IPS-15b (cell line): ENCODE measurements at regions not wholly inside any gene's neighbourhood (a gene's known extent, or its start where the extent isn't known, plus 50 kb on each side); places are given as distances from the start of the nearest gene placed in this dataset.

ENCODE experiments used
- H3K27me3 ChIP-seq: one replicate; pipeline ENCODE4 v1.6.1; 2013; ENCODE audit warnings: low read length; ENCODE audit not compliant: control insufficient read depth, insufficient read depth
- H3K36me3 ChIP-seq: one replicate; pipeline ENCODE4 v1.6.1; 2013; ENCODE audit warnings: low read length; ENCODE audit not compliant: control insufficient read depth, insufficient read depth
- H3K4me1 ChIP-seq: one replicate; pipeline ENCODE4 v1.6.1; 2013; ENCODE audit warnings: mild to moderate bottlenecking, low read length; ENCODE audit not compliant: control insufficient read depth, insufficient read depth
- H3K4me3 ChIP-seq: one replicate; pipeline ENCODE4 v1.5.1; 2013; ENCODE audit warnings: low read depth, low read length
- H3K9ac ChIP-seq: one replicate; pipeline ENCODE4 v1.6.1; 2013; ENCODE audit warnings: low read depth, mild to moderate bottlenecking, low read length
- H3K9me3 ChIP-seq: one replicate; pipeline ENCODE4 v1.6.1; 2013; ENCODE audit warnings: mild to moderate bottlenecking, low read length; ENCODE audit not compliant: control insufficient read depth, insufficient read depth

- H3K4me1 ChIP-seq: no peaks in the 10 kb centered on the region
- no peaks in the 10 kb centered on the region for H3K27me3 ChIP-seq
- no peaks in the 10 kb centered on the region for H3K9me3 ChIP-seq
- no peak overlapping the region for H3K9ac ChIP-seq
- no peaks in the 10 kb centered on the region for H3K36me3 ChIP-seq
- no peak overlapping the region for H3K4me3 ChIP-seq
These were observed 468.0 kb upstream of the PKDCC start for GRCh38 chr2:41579806-41580205.

DNA sequence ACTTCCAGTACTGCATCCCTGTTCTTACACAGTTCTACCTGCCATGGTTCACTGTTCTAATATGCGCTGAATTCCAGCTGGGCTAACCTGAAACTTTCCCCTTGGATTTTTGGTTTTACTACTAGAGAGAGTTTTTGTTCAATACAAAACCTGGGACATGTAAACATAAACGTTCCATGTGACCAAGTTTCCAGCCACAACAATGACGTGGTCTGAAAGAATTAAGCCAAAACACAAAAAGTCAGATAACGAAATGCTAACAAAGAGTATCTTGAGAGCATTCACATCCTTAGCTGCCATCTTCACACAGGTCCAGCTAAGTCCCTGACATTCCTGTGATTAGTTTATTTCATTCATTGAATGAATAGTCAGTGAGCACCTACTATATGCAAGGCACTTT, 467.0 kb upstream of the PKDCC start:
- Histone ChIP-seq H3K27me3 (no peaks in the 10 kb centered on the region), H3K9ac (no peak overlapping the region), H3K4me1 (no peaks in the 10 kb centered on the region), H3K36me3 (no peaks in the 10 kb centered on the region), H3K4me3 (no peak overlapping the region), H3K9me3 (no peaks in the 10 kb centered on the region)

DNA sequence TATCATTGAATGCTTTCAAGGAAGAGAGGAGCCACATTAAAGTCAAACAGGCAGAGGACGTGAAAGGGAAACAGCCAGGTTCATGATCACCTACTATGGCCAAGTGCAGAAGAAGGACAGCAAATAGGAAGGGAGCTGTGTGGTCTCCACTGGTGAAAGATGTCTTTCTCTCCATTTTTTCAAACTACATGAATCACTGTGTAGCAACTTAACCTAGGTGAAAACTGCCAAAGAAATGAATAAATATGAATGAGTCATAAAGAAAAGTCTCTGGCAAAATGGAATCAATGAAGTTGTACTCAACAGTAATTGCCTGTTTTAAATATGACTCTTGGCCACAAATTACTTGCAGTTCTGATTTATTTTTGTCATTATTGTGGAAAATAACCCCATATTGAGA, 452.6 kb upstream of the PKDCC start:
- no peaks in the 10 kb centered on the region for H3K9me3 ChIP-seq
- no peak overlapping the region for H3K9ac ChIP-seq
- no peaks in the 10 kb centered on the region for H3K27me3 ChIP-seq
- H3K4me3 ChIP-seq: no peak overlapping the region
- no peaks in the 10 kb centered on the region for H3K36me3 ChIP-seq
- H3K4me1 ChIP-seq: no peaks in the 10 kb centered on the region

DNA sequence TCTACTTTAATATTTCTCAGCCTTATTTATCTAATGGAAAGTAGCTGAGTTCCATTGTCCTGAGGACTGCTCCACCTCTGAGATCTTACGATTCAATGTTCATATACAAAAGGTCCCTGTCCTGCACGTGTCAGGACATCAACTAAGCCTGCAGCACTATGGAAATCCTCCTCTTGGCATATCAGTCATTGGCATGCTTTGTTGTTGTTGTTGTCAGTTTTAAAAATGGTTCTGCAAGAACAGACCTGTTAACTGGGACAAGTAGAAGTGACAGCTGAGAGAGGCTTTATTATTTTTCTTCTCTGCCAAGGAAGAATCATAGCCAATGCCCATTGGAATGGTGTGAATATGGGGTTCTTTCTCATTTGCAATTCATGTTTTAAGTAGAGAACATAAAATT, 450.1 kb upstream of the PKDCC start:
- H3K9me3 ChIP-seq: no peaks in the 10 kb centered on the region
- no peak overlapping the region for H3K4me3 ChIP-seq
- no peaks in the 10 kb centered on the region for H3K27me3 ChIP-seq
- no peaks in the 10 kb centered on the region for H3K36me3 ChIP-seq
- no peak overlapping the region for H3K9ac ChIP-seq
- no peaks in the 10 kb centered on the region for H3K4me1 ChIP-seq

DNA sequence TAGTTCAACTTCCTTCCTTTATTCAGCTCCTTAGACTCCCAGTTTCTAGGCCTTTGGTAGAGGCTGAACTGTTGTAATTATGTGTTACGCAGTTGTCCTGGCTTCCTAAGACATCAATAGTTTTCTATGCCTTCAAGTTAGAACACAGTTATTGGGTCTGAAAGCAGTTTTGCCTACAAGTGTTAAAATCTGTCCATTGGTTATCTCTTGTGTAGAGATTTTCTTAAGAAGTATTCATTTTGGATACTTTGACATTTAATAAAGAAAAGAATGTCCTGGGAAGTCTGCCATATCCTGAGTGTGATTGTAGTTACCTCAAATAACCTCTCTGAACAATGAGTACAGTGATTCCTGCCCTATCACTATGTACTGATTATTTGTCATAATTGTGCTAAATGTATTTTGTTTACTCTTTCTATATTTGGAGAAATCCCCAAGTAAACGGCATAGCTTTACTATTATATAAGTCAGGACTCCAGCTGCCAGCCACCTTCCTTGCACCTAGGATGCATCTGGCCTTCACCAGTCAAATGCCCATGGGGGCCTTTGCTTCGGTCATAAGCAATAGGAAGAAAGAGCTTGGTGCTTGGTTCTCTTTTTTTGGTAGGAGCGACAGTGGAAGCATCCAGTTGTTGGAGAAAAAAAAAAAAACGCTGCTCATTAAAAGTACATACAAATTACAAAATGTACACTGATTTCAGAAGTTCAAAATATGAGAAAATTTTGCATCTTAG, 449.5 kb upstream of the PKDCC start:
- H3K27me3 ChIP-seq: no peaks in the 10 kb centered on the region
- no peak overlapping the region for H3K4me3 ChIP-seq
- no peak overlapping the region for H3K9ac ChIP-seq
- no peaks in the 10 kb centered on the region for H3K4me1 ChIP-seq
- H3K36me3 ChIP-seq: no peaks in the 10 kb centered on the region
- H3K9me3 ChIP-seq: no peaks in the 10 kb centered on the region

- Histone ChIP-seq H3K27me3 (no peaks in the 10 kb centered on the region), H3K36me3 (no peaks in the 10 kb centered on the region), H3K4me3 (no peak overlapping the region), H3K9ac (no peak overlapping the region), H3K9me3 (no peaks in the 10 kb centered on the region), H3K4me1 (no peaks in the 10 kb centered on the region)
These were observed 447.4 kb upstream of the PKDCC start for GRCh38 chr2:41600460-41600859.

- no peaks in the 10 kb centered on the region for H3K36me3 ChIP-seq
- H3K27me3 ChIP-seq: no peaks in the 10 kb centered on the region
- H3K4me1 ChIP-seq: no peaks in the 10 kb centered on the region
- no peak overlapping the region for H3K9ac ChIP-seq
- H3K9me3 ChIP-seq: no peaks in the 10 kb centered on the region
- H3K4me3 ChIP-seq: no peak overlapping the region
These were observed 445.5 kb upstream of the PKDCC start for GRCh38 chr2:41602341-41602740.

- Histone ChIP-seq H3K36me3 (no peaks in the 10 kb centered on the region), H3K4me1 (no peaks in the 10 kb centered on the region), H3K4me3 (no peak overlapping the region), H3K9me3 (no peaks in the 10 kb centered on the region), H3K27me3 (no peaks in the 10 kb centered on the region), H3K9ac (no peak overlapping the region)
These were observed 442.5 kb upstream of the PKDCC start for GRCh38 chr2:41605311-41605710.

- Histone ChIP-seq H3K36me3 (no peaks in the 10 kb centered on the region), H3K9me3 (no peaks in the 10 kb centered on the region), H3K4me1 (no peaks in the 10 kb centered on the region), H3K9ac (no peak overlapping the region), H3K27me3 (no peaks in the 10 kb centered on the region), H3K4me3 (no peak overlapping the region)
These were observed 441.9 kb upstream of the PKDCC start for GRCh38 chr2:41605914-41606313.

DNA sequence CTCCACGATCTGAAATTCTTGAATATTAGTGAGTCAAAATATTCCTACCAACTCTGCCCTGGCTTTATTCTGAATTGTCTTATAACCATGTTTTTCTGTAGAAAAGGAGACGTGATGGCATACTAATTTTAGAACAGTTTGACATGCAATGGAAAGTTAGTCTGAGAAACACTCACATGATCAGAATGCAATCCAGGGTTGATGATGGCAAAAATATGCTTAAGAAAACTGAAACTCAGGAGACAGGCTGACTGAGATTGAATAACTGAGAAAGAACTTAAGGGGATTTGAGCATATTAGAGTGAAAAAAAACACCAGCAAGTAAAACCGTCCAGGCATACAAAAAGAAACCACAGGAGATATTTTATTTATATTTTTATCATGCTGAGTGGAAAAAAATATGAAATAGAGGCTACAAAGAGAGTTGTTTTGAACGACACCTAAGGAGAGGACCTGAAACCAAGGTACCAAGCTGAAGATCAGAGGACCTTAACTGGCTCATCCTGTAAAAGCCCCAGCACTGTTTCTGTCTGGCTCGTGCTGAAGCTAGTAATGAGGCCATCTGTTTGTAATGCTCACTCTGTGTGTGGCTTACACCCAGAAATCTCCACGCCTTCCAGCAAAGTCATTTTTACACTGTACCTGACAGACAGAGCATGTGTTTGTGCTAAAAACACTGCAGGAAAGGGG, 437.2 kb upstream of the PKDCC start:
- no peaks in the 10 kb centered on the region for H3K9me3 ChIP-seq
- no peaks in the 10 kb centered on the region for H3K36me3 ChIP-seq
- no peaks in the 10 kb centered on the region for H3K27me3 ChIP-seq
- no peak overlapping the region for H3K4me3 ChIP-seq
- H3K9ac ChIP-seq: no peak overlapping the region
- no peaks in the 10 kb centered on the region for H3K4me1 ChIP-seq

DNA sequence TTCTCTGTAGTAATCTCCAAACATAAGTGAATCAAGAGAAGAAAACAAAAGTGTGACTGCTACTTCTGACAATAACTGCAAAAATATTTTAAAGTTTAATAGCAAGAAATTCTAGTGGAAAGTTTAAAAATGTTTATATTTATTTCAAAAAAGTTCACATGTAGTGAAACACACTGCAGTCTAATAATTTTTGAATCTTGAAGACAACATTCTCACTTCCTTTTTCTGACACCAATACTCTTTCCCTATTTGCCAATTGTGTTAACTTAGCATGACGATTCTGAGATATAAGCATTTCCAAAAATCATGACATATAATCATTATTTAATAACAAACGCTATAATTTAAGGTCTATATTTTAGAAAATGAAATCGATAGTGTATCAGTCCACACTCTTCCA, 429.1 kb upstream of the PKDCC start:
- no peaks in the 10 kb centered on the region for H3K9me3 ChIP-seq
- no peaks in the 10 kb centered on the region for H3K36me3 ChIP-seq
- H3K9ac ChIP-seq: no peak overlapping the region
- no peak overlapping the region for H3K4me3 ChIP-seq
- no peaks in the 10 kb centered on the region for H3K4me1 ChIP-seq
- H3K27me3 ChIP-seq: no peaks in the 10 kb centered on the region

- H3K27me3 ChIP-seq: no peaks in the 10 kb centered on the region
- H3K36me3 ChIP-seq: no peaks in the 10 kb centered on the region
- H3K4me3 ChIP-seq: no peak overlapping the region
- no peak overlapping the region for H3K9ac ChIP-seq
- no peaks in the 10 kb centered on the region for H3K4me1 ChIP-seq
- H3K9me3 ChIP-seq: no peaks in the 10 kb centered on the region
These were observed 426.7 kb upstream of the PKDCC start for GRCh38 chr2:41621095-41621494.
